ENCODE measurements at regions not wholly inside any gene's neighbourhood (a gene's known extent, or its start where the extent isn't known, plus 50 kb on each side); places are given as distances from the start of the nearest gene placed in this dataset.

- no peak for TF ChIP-seq EP300 (IDR thresholded peaks at IDR 0.05)
- TF ChIP-seq POLR2A (IDR thresholded peaks at IDR 0.05; ENCODE audit: low read depth): no peak
- TF ChIP-seq POLR2AphosphoS5 (IDR thresholded peaks at IDR 0.05): no peak
- no peak for TF ChIP-seq CTCF (IDR thresholded peaks at IDR 0.05)
- no peak for DNase-seq (ENCODE audit: extremely low spot score)
- Histone ChIP-seq H3K27ac (replicated peaks in 1 of 4) (no peak overlapping the region), H3K4me1 (peaks cover 0 to 12% (median 7%) of the 10 kb centered on the region in 4 donors), H3K27me3 (no peaks in the 10 kb centered on the region), H3K36me3 (no peaks in the 10 kb centered on the region), H3K9me3 (peaks cover 0 to under 1% (median 0%) of the 10 kb centered on the region in 4 donors), H3K4me3 (no peak overlapping the region)
- 69% methylated on average over 2 of the region's 2 CpGs for WGBS
- intact Hi-C loops (cut with DNase I): no loop called here
Measured at GRCh38 chr15:31195871-31196270, 94.3 kb upstream of the TRPM1 start.

GRCh38 chr15:31197497-31198414 is 96.2 kb upstream of the TRPM1 start:
- 55% methylated on average over 15 of the region's 15 CpGs for WGBS
- Histone ChIP-seq H3K27me3 (no peaks in the 10 kb centered on the region), H3K4me3 (no peak overlapping the region), H3K4me1 (peaks cover 0 to 15% (median 9%) of the 10 kb centered on the region in 4 donors), H3K27ac (replicated peaks in 1 of 4) (no peak overlapping the region), H3K9me3 (no peaks in the 10 kb centered on the region), H3K36me3 (no peaks in the 10 kb centered on the region)
- intact Hi-C loops (cut with DNase I): no loop called here
- TF ChIP-seq CTCF (IDR thresholded peaks at IDR 0.05) (peak; percentile 27 to 48 (median 35)), POLR2AphosphoS5 (IDR thresholded peaks at IDR 0.05) (no peak), POLR2A (IDR thresholded peaks at IDR 0.05; ENCODE audit: low read depth) (no peak)
- no peak for DNase-seq (ENCODE audit: extremely low spot score)

GRCh38 chr15:31200735-31201151 is 99.2 kb upstream of the TRPM1 start:
- WGBS: 60% methylated on average over 16 of the region's 16 CpGs
- H3K36me3 ChIP-seq: no peaks in the 10 kb centered on the region
- H3K27me3 ChIP-seq: no peaks in the 10 kb centered on the region
- no peaks in the 10 kb centered on the region for H3K9me3 ChIP-seq
- peak; percentile 48 to 61 (median 56) for TF ChIP-seq CTCF (IDR thresholded peaks at IDR 0.05)
- TF ChIP-seq EP300 (IDR thresholded peaks at IDR 0.05): no peak
- peak in 1 of 2 donors; percentile 32 for TF ChIP-seq POLR2AphosphoS5 (IDR thresholded peaks at IDR 0.05)
- H3K27ac ChIP-seq (replicated peaks in 1 of 4): no peak overlapping the region
- DNase-seq (ENCODE audit: extremely low spot score): no peak
- no peak overlapping the region for H3K4me3 ChIP-seq
- intact Hi-C loops (cut with DNase I): loop anchor here (2.0 to 5.0 kb wide), 3 partner anchors 57 to 288 kb away; no protein-coding TSS in a partner anchor
- peaks cover 0 to 21% (median 14%) of the 10 kb centered on the region in 4 donors for H3K4me1 ChIP-seq

GRCh38 chr15:31202953-31203352 is 101.4 kb upstream of the TRPM1 start:
- no peak overlapping the region for H3K4me3 ChIP-seq
- no peak overlapping the region for H3K27ac ChIP-seq (replicated peaks in 1 of 4)
- TF ChIP-seq POLR2A (IDR thresholded peaks at IDR 0.05; ENCODE audit: low read depth) (no peak), CTCF (IDR thresholded peaks at IDR 0.05) (no peak), POLR2AphosphoS5 (IDR thresholded peaks at IDR 0.05) (no peak), EP300 (IDR thresholded peaks at IDR 0.05) (no peak)
- peaks cover 0 to 21% (median 14%) of the 10 kb centered on the region in 4 donors for H3K4me1 ChIP-seq
- no peak for DNase-seq (ENCODE audit: extremely low spot score)
- no peaks in the 10 kb centered on the region for H3K27me3 ChIP-seq
- H3K36me3 ChIP-seq: no peaks in the 10 kb centered on the region
- intact Hi-C loops (cut with DNase I): loop anchor here (5.0 kb wide), 2 partner anchors 54 to 234 kb away; no protein-coding TSS in a partner anchor
- H3K9me3 ChIP-seq: no peaks in the 10 kb centered on the region
- WGBS: 76% methylated on average over 8 of the region's 8 CpGs
